H1 (cell line): ENCODE measurements at regions not wholly inside any gene's neighbourhood (a gene's known extent, or its start where the extent isn't known, plus 50 kb on each side); places are given as distances from the start of the nearest gene placed in this dataset.

ENCODE experiments used
- CTCF ChIA-PET: fragments of 300-600 bp; sonication (Branson Sonifier 250); formaldehyde crosslinking; loops from one replicate; lab custom pipeline; 2021; ENCODE audit not compliant: partially characterized antibody; lab: Charles Lee
- POLR2A ChIA-PET: fragments of 300-600 bp; sonication (Branson Sonifier 250); formaldehyde crosslinking; loops from one replicate; lab custom pipeline; 2021; ENCODE audit warnings: inconsistent platforms; ENCODE audit not compliant: partially characterized antibody; lab: Charles Lee
- DNase-seq, 2 experiments: peaks; one replicate each; pipeline versions ENCODE4 v3.0.0 to v3.0.0-alpha.2; 2010 to 2022; ENCODE audit warnings: low spot score in 2 of 2, low read depth in 1 of 2, mixed read lengths in 1 of 2
- FAIRE-seq: peaks from 2 replicates; lab custom pipeline; 2011; peaks lifted over from hg19 to GRCh38; lab: Jason Lieb, UNC
- H2AFZ ChIP-seq: 2 replicates; pipeline ENCODE4 v1.8.1; 2012; ENCODE audit warnings: low read length, inconsistent platforms
- H2AK5ac ChIP-seq: 2 replicates; pipeline ENCODE4 v1.6.1; 2013; ENCODE audit warnings: low read depth, low read length
- H2BK120ac ChIP-seq: replicated peaks from 2 replicates; pipeline ENCODE3; 2013; ENCODE audit warnings: low read depth, low read length, inconsistent platforms
- H2BK12ac ChIP-seq: 2 replicates; pipeline ENCODE4 v1.6.1; 2013; ENCODE audit warnings: low read depth, low read length
- H2BK15ac ChIP-seq: 2 replicates; pipeline ENCODE4 v1.6.1; 2013; ENCODE audit warnings: low read length
- H2BK20ac ChIP-seq: 2 replicates; pipeline ENCODE4 v1.6.1; 2013; ENCODE audit warnings: low read length
- H2BK5ac ChIP-seq: 2 replicates; pipeline ENCODE4 v1.6.1; 2013; ENCODE audit warnings: low read depth, low read length
- H3K14ac ChIP-seq: 2 replicates; pipeline ENCODE4 v1.6.1; 2013; ENCODE audit warnings: inconsistent platforms; ENCODE audit not compliant: insufficient read length
- H3K18ac ChIP-seq: 2 replicates; pipeline ENCODE4 v1.6.1; 2013; ENCODE audit warnings: low read length; ENCODE audit errors: extremely low read depth
- H3K23ac ChIP-seq: 2 replicates; pipeline ENCODE4 v1.6.1; 2013; ENCODE audit warnings: inconsistent platforms; ENCODE audit not compliant: insufficient read length
- H3K23me2 ChIP-seq: 2 replicates; pipeline ENCODE4 v1.6.1; 2013; ENCODE audit warnings: low read depth, low read length
- H3K27ac ChIP-seq: 2 replicates; pipeline ENCODE4 v1.6.1; 2011; ENCODE audit warnings: low read depth, low read length, inconsistent platforms
- H3K27me3 ChIP-seq, 4 experiments: replicated peaks in 1 of 4; 1 replicate in 1 of 4; 2 replicates in 3 of 4; pipeline versions ENCODE4 v1.6.1 to v1.8.1; 2011 to 2013; ENCODE audit warnings: low read length in 3 of 4, mild to moderate bottlenecking in 3 of 4, inconsistent platforms in 2 of 4, mixed read lengths in 2 of 4, moderate library complexity in 1 of 4; ENCODE audit not compliant: control insufficient read depth in 3 of 4, insufficient read depth in 3 of 4; ENCODE audit errors: extremely low read depth in 1 of 4
- H3K36me3 ChIP-seq, 4 experiments: 2 replicates each; pipeline versions ENCODE4 v1.6.1 to v1.8.1; 2011 to 2013; ENCODE audit warnings: mild to moderate bottlenecking in 4 of 4, low read length in 3 of 4, moderate library complexity in 2 of 4, control low read depth in 1 of 4, inconsistent platforms in 1 of 4; ENCODE audit not compliant: insufficient read depth in 4 of 4, control insufficient read depth in 2 of 4
- H3K4ac ChIP-seq: replicated peaks from 2 replicates; pipeline ENCODE3; 2013; ENCODE audit warnings: low read length, low read depth, mixed read lengths, inconsistent platforms; ENCODE audit not compliant: insufficient read length
- H3K4me1 ChIP-seq, 4 experiments: replicated peaks in 1 of 4; 1 replicate in 1 of 4; 2 replicates in 3 of 4; pipeline versions ENCODE4 v1.6.1 to v1.8.1; 2011 to 2013; ENCODE audit warnings: low read length in 3 of 4, inconsistent platforms in 2 of 4, mixed read lengths in 1 of 4; ENCODE audit not compliant: insufficient read depth in 4 of 4, control insufficient read depth in 3 of 4
- H3K4me2 ChIP-seq, 2 experiments: 2 replicates each; pipeline versions ENCODE4 v1.6.1 to v1.8.1; 2011 to 2013; ENCODE audit warnings: low read depth in 2 of 2, low read length in 2 of 2, control low read depth in 1 of 2, inconsistent platforms in 1 of 2, mild to moderate bottlenecking in 1 of 2; ENCODE audit not compliant: insufficient read depth in 1 of 2
- H3K4me3 ChIP-seq, 4 experiments: fragments of 200-600, 300-600 bp in 1 of 4; sonication (generic), shearing (Covaris generic), sonication (Bioruptor Twin) in 1 of 4; 2 replicates each; pipeline versions ENCODE4 v1.5.1 to v1.8.1; 2011 to 2016; ENCODE audit warnings: low read length in 4 of 4, low read depth in 3 of 4, control low read depth in 2 of 4, inconsistent platforms in 2 of 4, mild to moderate bottlenecking in 2 of 4, mixed read lengths in 1 of 4, moderate library complexity in 1 of 4; ENCODE audit not compliant: insufficient read depth in 2 of 4; ENCODE audit errors: extremely low read depth in 1 of 4
- H3K56ac ChIP-seq: replicated peaks from 2 replicates; pipeline ENCODE3; 2013; ENCODE audit warnings: low read depth, mild to moderate bottlenecking, mixed read lengths, low read length, inconsistent platforms; ENCODE audit not compliant: insufficient read length
- H3K79me1 ChIP-seq: 2 replicates; pipeline ENCODE4 v1.6.1; 2013; ENCODE audit warnings: low read depth, low read length, control low read depth
- H3K79me2 ChIP-seq, 2 experiments: 2 replicates each; pipeline versions ENCODE4 v1.6.1 to v1.8.1; 2012 to 2013; ENCODE audit warnings: low read length in 2 of 2, mild to moderate bottlenecking in 2 of 2, inconsistent platforms in 1 of 2; ENCODE audit not compliant: insufficient read depth in 2 of 2, control insufficient read depth in 1 of 2
- H3K9ac ChIP-seq, 4 experiments: replicated peaks in 1 of 4; 1 replicate in 1 of 4; 2 replicates in 3 of 4; pipeline versions ENCODE4 v1.6.1 to v1.8.1; 2011 to 2013; ENCODE audit warnings: low read depth in 3 of 4, low read length in 3 of 4, control low read depth in 2 of 4, mild to moderate bottlenecking in 2 of 4, moderate library complexity in 2 of 4, inconsistent platforms in 1 of 4; ENCODE audit errors: extremely low read depth in 1 of 4
- H3K9me3 ChIP-seq, 2 experiments: 2 replicates each; pipeline versions ENCODE4 v1.6.1 to v1.8.1; 2012 to 2013; ENCODE audit warnings: mild to moderate bottlenecking in 2 of 2, moderate library complexity in 2 of 2, control low read depth in 1 of 2, inconsistent platforms in 1 of 2, low read depth in 1 of 2, low read length in 1 of 2, mixed read lengths in 1 of 2; ENCODE audit not compliant: insufficient read depth in 2 of 2
- H4K20me1 ChIP-seq, 2 experiments: replicated peaks in 1 of 2; 2 replicates each; pipeline versions ENCODE3 to v1.8.1; 2011 to 2013; ENCODE audit warnings: inconsistent platforms in 2 of 2, low read length in 2 of 2, mild to moderate bottlenecking in 1 of 2; ENCODE audit not compliant: insufficient read depth in 2 of 2, control insufficient read depth in 1 of 2
- H4K5ac ChIP-seq: 2 replicates; pipeline ENCODE4 v1.6.1; 2013; ENCODE audit warnings: low read length, low read depth, mixed read lengths, inconsistent platforms; ENCODE audit not compliant: insufficient read length
- H4K8ac ChIP-seq: 2 replicates; pipeline ENCODE4 v1.8.0; 2013; ENCODE audit warnings: mild to moderate bottlenecking, moderate library complexity, low read length, inconsistent platforms; ENCODE audit not compliant: insufficient read depth; ENCODE audit errors: extremely low read depth
- H4K91ac ChIP-seq: replicated peaks from 2 replicates; pipeline ENCODE3; 2013; ENCODE audit warnings: low read length, mixed read lengths, inconsistent platforms; ENCODE audit not compliant: insufficient read length
- WGBS, 2 experiments: shearing (Covaris generic) in 1 of 2; methylation state at CpG; one replicate each; pipeline versions ENCODE4 v1.1.6 to v1.1.7; 2013 to 2015; ENCODE audit warnings: low lambda C conversion rate in 2 of 2, mixed read lengths in 2 of 2, inconsistent platforms in 1 of 2, low coverage in 1 of 2, missing lambda C conversion rate in 1 of 2; ENCODE audit not compliant: insufficient replicate concordance in 2 of 2, insufficient coverage in 1 of 2, insufficient read length in 1 of 2; ENCODE audit errors: extremely low coverage in 1 of 2, missing lambda C conversion rate in 1 of 2; 5-methylcytosine and 5-hydroxymethylcytosine counted together

- Histone ChIP-seq H3K4me3 (no peak overlapping the region), H4K8ac (no peak overlapping the region), H2AK5ac (peak overlapping the region; percentile 24; the same call in 1 of the 2 replicates), H3K23me2 (0 out of 2 replicates have a peak, but pooled peaks cover 2% of the 10 kb centered on the region), H3K9me3 (no peaks in the 10 kb centered on the region), H3K23ac (no peak overlapping the region), H3K79me1 (no peaks in the 10 kb centered on the region), H3K4me1 (peaks cover 0 to 11% (median 1%) of the 10 kb centered on the region in 4 experiments; a peak in 3 of 7 replicates), H2BK15ac (no peak overlapping the region), H4K20me1 (no peaks in the 10 kb centered on the region), H2BK20ac (no peak overlapping the region), H3K36me3 (no peaks in the 10 kb centered on the region), H2BK120ac (no peak overlapping the region), H3K4me2 (no peak overlapping the region), H2AFZ (no peak overlapping the region), H3K27ac (no peak overlapping the region), H3K79me2 (no peaks in the 10 kb centered on the region), H3K9ac (no peak overlapping the region), H3K4ac (no peak overlapping the region), H4K91ac (no peak overlapping the region), H2BK5ac (no peak overlapping the region), H3K14ac (no peak overlapping the region), H3K56ac (no peak overlapping the region), H3K27me3 (no peaks in the 10 kb centered on the region), H3K18ac (no peak overlapping the region), H2BK12ac (no peak overlapping the region), H4K5ac (no peak overlapping the region)
- 88% methylated on average over 5 of the region's 5 CpGs; no CpG with 5 or more reads in 1 of the 2 experiments for WGBS, 2 experiments
- ChIA-PET POLR2A (no interaction called here), CTCF (interaction anchor here (1.0 kb wide), 1 partner anchor 44 kb away, joined by 3 read pairs; no protein-coding TSS in a partner anchor)
- DNase-seq: no peak
- FAIRE-seq: no peak
These were observed 658.0 kb downstream of the PTPRU start for GRCh38 chr1:29894311-29894710.
